A673 (cell line): ENCODE measurements at regions not wholly inside any gene's neighbourhood (a gene's known extent, or its start where the extent isn't known, plus 50 kb on each side); places are given as distances from the start of the nearest gene placed in this dataset.

ENCODE experiments used
- CTCF ChIP-seq: fragments of 300-800, 200-600 bp; sonication (generic); conservative IDR thresholded peaks from 2 replicates; pipeline ENCODE4 v1.5.1; 2017; ENCODE audit warnings: low read depth, mild to moderate bottlenecking, antibody characterized with exemption, low read length, moderate library complexity, mixed read lengths
- EZH2 ChIP-seq: fragments of 200-600 bp; sonication (generic); IDR thresholded peaks from 2 replicates; pipeline ENCODE4 v1.6.1; 2017; ENCODE audit warnings: borderline replicate concordance, low read depth, mild to moderate bottlenecking, mixed read lengths, antibody characterized with exemption, low read length; ENCODE audit not compliant: poor library complexity, severe bottlenecking

GRCh38 chr1:181317261-181317930, 165.9 kb upstream of the CACNA1E start:
- no peak for TF ChIP-seq EZH2
- TF ChIP-seq CTCF, result no peak
